Stimulated activated CD4-positive, alpha-beta T cell treated with anti-CD3 and anti-CD28 coated beads, Interleukin-2, amount 100 ng/mL, for 4 hours (primary cell): ENCODE measurements at regions not wholly inside any gene's neighbourhood (a gene's known extent, or its start where the extent isn't known, plus 50 kb on each side); places are given as distances from the start of the nearest gene placed in this dataset.
"Not testable (repeated sequence)": the region's sequence is repeated elsewhere in the genome, so short reads cannot be mapped to it uniquely, and the experiment has no call there.

Experiments used
- DNase-seq: peaks from one replicate; pipeline ENCODE4 v3.0.0-alpha.2; 2020; ENCODE audit warnings: low read depth

DNA sequence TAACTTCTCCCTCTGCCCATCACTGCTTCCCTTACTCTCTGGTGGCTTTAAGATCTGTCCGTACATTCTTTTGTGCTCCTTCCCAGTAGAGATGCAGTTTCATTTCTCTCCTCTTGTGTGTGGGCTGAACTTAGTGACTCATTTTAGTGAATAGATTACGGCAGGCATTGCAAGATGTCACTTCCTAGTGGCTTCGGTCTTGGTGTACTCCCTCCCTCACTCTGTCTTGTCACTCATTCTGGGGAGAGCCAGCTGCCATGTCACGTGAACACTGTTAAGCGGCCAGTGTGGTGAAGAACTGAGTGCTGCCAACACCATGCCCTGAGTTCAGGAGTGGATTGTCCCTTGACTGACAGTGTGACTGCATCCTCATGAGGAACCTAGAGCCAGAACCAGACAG, 115.9 kb downstream of the OTOR start:
- DNase-seq, result no peak

DNA sequence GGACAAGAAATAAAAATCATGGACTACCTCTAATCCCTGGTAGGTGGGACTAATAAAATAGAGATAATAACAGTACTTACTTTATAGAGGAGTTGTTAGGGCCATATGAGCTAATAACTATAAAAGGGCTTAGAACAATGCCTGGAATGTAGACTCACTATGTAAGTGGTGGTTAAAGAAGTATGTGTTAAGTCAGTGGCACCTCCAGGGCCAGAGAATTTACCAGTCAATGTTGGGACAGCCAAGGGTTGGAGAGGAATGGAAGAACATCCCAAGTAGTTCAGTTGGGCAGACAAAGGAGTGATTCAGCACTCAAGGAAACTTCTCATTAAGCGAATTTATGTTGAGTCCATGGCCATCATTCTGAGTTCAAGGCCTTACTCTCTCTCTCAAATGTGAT, 116.8 kb downstream of the OTOR start:
- no peak for DNase-seq

DNA sequence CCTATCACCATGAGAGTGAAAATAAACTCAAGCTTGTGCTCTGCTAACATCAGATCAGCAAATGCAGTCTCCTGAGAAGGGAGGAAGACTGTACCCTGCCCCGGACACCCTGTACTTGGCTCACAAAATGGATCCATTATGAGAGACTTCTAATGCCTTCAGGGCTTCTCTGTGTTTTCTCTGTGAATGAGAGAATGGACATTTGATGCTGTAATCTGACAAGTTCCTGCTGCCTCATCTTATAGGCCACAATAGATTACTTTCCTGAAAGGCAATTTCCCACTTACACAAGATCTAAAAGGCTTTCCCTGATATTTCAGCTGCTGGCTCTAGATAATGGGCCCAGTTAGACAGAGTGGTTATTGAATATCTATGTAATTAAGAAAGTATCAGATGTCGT, 117.2 kb downstream of the OTOR start:
- DNase-seq, result no peak

DNA sequence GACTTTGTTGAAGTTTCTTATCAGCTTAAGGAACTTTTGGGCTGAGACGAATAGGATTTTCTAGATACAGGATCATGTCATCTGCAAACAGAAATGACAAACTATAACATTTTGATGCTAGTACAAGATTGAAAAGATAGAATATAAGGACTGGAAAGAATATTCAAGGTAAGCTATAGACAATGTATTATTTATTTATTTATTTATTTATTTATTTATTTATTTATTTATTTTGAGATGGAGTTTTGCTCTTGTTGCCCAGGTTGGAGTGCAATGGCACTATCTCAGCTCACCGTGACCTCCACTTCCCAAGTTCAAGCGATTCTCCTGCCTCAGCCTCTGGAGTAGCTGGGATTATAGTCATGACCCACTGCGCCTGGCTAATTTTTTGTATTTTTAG, 125.0 kb downstream of the OTOR start:
- DNase-seq, result not testable (repeated sequence)

DNA sequence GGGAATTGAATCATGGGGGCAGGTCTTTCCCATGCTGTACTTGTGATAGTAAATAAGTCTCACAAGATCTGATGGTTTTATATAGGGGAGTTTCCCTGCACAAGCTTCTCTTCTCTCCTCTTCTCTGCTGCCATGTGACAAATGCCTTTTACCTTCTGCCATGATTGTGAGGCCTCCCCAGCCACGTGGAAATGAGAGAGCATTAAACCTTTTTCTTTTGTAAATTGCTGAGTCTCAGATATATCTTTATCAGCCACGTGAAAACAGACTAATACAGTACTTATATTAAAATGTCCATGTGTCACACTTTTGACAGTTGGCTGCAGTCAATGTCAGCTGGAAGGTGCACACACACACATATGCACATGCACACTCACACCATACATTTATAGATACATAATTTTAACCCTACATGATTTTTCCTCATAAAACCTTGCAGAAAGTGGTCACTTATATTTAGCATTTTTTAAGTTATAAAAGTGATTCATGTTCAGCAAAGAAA, 128.9 kb downstream of the OTOR start:
- no peak for DNase-seq

DNA sequence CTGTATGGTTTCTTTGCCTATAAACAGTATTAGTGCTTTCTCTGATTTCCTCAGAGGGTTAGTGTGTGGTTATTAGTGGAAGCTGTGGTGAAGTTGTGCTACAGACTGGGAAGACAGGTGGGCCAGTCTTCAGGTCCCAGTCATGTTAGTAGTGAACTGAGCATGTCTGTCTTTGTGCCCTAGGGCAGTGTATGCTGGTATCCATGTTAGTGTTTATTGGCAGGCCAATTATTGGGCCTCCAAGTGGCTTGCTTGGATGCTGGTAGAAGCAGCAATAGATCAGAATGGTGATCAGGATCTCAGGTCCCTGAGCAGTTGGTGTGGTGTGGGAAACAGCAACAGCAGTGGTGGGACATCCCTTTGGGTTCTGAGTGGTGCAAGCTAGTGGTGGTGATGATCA, 137.6 kb downstream of the OTOR start:
- DNase-seq, result no peak

DNA sequence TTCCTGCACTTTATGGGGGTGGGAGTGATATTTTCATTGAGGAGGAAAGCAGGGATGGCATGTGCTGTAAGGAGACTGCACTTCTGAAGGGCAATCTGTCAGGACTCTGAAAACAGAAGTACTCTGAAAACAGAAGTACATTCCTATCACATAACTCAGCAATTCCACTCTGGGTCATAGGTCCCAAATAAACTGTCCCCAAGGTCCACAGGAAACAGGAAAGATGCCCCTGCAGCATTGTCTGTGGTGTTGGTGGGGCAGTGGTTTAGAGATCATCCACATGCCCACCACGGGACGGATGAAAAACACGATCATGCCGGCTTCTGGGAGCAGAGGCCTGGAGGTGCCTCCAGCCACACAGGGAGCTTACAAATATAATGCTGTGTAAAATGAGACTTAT, 150.3 kb downstream of the OTOR start:
- DNase-seq, result no peak

DNA sequence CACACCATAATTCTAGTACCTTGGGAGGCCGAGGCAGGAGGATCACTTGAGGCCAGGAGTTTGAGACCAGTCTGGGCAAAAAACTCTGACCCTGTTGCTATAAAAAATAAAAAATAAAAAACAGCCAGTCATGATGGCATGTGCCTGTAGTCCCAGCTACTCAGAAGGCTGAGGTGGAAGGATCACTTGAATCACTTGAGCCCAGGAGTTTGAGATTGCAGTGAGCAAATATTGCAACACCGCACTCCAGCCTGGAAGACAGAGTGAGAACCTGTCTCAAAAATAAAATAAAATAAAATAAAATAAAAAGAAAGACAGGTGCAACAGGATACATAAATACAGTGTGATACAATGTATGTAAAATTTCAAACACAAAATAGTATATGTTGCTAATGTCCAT, 154.5 kb downstream of the OTOR start:
- DNase-seq, result no peak

DNA sequence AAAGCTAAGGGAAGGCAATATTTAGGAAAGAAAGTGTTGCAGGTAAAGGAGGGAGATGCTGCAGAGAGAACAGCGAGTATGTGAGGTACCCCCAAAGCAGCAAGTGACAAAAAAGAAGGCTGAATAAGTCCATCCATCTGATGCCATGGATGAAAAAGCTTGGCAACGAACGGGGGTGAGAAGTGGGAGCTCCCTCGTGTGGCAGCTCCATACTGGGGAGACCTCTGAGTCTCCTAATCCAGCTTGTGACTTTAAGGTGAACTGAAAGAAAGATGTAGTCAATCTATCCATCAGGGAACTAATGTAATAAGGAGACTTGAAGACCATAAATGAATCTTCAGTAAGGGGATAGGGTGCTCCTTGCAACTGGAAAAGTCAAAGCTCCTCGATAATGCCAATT, 156.6 kb downstream of the OTOR start:
- no peak for DNase-seq

DNA sequence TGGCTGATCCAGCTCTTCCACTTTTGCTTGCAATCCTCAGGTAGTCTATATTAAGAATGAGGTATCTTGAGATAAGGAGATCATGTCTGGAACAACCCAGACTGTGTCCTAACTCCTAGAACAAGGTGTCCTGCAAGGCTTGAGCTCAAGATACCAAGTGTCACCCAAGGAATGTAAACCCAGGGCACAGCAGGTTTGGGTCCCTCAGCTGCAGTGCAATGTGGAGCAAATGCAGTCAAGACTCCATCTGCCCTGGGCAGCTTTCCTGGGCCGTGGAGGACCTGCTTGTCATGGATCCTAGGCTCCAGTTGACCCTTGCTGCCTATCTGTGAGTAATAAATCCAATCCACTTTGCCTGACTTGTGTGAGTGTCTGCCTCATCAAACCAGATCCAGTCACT, 166.1 kb downstream of the OTOR start:
- no peak for DNase-seq

DNA sequence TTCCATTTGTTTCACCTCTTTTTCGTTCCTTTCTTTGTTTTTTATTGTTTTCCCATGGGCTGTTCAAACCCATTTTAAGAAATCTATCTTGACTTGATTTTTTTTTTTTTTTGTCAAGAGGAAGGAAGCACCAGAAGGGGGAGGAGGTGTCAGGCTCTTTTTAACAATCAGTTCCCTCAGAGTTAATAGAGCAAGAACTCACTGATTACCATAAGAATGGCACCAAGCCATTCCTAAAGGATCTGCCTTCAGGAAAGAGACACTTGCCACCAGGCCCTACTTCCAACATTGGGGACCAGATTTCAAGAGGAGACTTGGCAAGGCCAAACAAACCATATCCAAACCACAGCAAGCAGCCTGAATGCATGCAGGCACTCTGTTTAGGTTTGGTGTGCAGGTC, 168.0 kb downstream of the OTOR start:
- no peak for DNase-seq

DNA sequence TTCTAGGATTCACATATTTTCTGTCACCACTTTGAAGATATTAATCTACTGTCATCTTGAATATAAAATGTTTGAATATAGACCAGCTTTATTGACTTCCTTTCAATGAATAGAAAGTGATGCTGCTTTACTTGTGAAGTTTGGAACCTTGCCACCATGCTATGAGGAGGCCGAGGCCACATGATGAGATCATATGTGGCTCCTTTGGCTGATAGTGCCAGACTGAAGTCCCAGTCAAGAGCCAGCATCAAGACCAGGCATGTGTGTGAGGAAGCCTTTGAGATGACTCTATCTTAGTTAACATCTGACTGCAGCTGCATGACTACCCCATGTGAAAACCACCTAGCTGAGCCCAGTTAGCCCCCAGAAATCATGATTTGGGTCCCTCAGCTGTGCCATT, 169.5 kb downstream of the OTOR start:
- DNase-seq, result no peak

DNA sequence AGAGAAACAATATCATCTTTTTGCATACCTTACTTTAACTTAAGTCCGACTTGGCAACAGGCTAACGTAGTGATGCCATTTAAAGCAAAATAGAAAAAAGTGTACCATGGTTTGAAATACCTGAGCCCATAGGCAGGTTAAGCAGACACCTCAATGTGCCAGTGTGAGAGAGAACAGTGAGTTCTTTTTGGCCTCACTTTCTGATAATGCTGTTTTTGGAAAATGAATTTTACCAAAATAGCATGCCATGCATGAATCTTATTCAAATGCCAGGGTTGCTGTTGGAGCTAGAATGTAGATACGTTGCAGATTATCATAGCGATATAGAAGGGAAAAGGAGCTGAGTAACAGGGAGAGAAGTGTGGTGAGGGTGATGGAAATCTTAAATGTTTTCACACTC, 170.2 kb downstream of the OTOR start:
- DNase-seq, result no peak

DNA sequence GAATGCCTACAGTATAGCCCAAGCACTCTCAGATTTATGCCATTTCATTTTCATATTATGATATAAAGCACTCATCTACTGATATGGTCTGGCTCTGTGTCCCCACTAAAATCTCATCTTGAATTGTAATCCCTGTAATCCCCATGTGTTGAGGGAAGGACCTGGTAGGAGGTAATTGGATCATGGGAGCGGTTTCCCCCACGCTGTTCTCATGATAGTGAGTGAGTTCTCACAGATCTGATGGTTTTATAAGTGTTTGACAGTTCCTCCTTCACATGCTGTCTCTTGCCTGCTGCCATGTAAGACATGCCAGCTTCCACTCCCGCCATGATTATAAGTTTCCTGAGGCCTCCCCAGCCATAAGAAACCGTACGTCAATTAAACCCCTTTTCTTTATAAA, 171.7 kb downstream of the OTOR start:
- DNase-seq, result no peak

DNA sequence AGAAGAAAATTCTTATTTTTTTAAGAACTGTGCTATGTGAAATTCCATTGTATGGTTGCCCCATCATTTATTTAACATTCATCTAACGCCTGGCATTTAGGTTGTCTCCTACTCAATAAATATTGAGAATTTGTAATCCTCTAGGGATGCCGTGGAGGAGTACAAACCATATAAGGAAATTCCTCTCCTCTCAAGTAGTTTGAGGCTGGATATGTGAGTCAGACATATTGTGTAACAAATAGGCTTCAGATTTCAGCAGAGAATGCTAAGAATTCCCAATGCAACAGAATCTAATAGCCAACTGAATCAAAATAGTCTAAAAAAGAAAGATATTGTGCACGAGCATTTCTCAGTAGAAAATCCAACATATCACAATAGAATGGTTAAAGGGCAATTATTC, 174.7 kb downstream of the OTOR start:
- DNase-seq, result no peak

DNA sequence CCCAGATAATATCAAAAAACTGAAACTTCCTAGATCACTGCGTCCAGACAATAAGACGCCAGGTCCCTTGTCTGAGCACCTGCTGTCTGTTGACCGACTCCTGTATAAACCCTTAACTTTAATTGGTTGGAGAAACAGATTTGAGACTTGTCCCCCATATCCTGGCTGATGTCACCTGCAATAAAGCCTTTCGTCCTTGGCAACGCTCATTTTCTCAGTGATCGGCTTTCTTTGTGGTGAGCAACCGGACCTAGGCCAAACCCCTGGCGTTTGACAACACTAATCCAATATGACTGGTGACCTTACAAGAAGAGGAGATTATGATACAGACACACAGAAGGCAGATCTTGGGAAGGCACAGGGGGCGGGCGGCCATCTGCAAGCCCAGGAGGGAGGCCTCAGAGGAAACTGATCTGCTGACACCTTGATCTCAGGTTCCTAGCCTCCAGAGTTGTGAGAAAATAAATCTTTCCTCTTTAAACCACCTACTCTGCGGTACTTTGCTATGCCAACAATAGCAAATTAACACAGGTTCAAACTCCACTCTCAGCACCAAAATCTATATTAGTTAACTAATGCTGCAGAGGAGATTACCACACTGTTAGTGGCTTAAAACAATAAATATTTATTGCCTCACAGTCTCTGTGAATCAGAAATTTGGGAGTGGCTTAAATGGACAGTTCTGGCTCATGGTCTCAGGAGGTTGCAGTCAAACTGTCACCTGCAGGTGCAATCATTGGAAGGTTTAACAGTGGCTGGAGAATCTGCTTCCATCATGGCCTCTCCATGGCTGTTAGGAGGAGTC, 178.7 kb downstream of the OTOR start:
- no peak for DNase-seq

DNA sequence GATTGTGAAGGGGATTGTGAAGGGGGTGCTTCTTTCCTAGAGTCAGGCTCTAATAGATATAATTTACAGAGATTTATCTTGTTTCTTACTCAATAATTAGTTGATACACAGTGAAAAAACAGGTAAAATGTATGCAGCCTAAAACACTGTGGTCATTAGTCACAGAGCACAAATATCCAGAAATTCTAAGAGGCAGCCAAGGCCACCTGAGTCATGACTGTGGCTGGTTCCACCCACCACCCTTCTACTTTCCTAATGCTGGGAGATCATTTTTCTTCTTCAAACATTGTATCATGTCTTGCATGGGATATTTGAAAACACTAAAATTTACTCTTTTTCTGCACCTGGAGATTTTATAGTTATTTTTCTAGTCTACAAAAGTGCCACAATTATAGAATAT, 181.6 kb downstream of the OTOR start:
- DNase-seq, result no peak

DNA sequence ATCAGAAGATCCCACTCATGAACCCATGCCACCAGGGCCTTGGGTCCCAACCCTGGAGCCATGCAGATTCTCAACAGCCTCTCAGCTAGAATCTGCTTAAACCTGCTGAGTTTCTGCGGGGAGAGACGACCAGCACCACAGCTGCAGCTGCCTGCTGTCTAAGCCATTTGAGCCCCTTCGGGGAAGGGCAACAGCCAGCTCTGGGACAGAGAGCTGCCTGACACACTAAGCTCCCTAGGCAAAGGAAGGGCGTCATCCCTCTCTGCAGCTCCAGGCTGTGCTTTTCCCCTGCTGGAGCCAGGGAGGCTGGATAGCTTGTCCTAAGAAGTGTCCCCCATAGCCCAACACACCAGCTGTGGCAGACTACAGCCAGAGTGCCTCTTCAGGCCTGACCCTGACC, 182.5 kb downstream of the OTOR start:
- DNase-seq, result no peak

DNA sequence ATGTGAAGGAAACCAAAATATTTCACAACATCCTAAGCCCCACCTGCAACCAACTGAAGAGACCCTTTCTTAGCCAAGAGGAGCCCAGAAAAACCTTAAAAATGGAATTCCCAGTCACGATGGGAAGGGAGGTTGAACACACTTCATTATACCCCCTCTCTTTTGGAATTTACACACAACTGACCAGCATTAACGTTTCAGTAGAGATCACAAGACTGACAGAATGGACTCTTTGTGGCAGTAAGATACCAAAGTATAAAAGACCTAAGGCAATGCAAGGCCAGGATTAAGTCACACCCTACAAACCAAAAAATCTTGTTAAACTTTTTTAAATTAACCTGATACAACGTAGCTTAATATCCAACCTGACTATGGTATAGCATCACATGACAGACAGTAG, 190.9 kb downstream of the OTOR start:
- no peak for DNase-seq

DNA sequence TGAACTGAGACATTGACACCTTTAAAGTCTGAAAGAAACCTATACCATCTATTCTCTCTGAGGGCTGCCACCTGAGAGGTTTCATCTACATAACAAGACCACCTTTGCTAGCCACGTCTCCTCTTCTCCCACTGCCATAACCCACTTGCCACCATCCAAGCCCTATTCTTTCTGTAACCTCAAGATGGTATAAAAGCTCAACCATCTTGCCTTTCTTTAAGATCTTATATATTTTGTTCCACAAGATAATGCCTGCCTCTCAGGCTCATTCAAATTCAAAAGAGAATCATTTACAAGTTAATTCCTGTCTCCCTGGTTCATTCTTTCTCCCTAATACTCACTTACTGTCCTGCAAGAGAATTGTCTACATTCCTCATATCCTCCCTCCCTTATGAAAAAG, 192.5 kb downstream of the OTOR start:
- DNase-seq, result no peak

DNA sequence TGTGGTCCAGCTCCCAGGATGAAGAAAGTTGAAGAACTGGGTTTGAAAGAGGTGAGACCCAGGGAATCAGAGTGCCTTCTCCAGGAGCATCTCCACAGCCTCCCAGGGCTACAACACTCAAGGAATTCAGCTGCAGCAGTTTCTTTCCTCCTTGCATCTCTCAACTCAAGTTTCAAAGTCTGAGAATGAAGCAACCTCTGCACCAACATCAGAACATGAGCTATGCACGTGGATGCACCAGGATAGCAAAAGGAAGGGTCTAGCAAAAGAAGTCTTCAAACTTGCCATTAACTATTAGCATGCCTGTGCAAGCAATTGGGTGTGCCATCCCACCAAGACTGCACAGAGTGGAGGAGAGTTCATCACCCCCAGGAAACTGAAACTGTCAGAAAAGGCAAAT, 193.9 kb downstream of the OTOR start:
- no peak for DNase-seq

DNA sequence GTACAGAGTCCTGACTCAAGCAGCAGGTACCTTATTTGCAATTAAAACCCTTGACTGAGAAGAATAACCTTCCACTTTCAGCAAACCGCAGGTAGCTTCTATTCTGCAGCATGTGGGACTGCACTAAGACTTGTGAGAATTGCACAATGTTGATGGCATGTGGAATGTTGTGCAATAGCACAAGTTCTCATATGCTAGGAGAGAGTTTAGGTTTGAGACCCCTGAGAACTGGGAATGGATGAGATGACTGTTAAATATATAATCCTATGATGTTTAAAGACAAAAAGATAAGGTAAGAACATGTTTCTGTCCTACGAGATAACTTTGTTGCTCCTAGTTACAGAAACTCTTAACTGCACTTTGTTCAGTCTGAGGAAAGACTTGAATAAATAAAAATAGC, 194.6 kb downstream of the OTOR start:
- no peak for DNase-seq

DNA sequence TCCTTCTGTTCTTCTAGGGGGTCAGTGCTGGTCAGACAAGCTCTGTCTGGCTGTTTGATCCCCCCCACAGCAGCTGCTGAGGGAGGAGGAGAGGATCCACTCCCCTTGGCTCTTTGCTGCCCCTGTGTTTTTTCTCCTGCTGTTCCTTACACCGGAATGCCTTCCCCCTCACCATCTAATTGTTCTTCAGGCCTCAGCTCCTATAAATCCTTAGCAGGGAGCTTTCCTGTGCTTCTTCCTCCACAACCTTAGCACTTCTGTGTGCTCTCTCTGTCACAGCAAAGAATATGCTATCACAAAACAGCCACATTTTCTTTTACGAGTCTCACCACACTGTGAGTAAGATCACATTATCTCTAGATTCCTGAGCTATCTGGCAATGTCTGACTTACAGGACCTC, 196.6 kb downstream of the OTOR start:
- DNase-seq, result no peak

DNA sequence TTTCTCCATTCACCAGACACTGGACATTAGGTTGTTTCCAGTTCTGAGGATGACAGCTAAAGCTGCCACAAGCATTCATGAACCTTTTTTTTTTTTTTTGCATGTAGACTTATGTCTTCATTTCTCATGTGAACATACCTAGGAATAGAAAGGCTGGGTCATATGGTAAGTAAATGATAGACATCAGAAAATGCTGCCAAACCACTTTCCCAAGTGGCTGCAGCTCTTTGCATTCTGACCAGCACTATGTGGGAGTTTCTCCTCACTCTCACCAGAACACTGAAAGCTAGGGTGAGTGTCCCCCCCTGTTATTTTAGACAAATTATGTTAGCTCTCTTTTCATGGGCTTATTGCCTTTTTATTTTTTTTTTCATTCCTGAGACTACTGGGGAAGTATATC, 197.5 kb downstream of the OTOR start:
- no peak for DNase-seq
